ENCODE measurements at regions not wholly inside any gene's neighbourhood (a gene's known extent, or its start where the extent isn't known, plus 50 kb on each side); places are given as distances from the start of the nearest gene placed in this dataset.
"Not testable (repeated sequence)": the region's sequence is repeated elsewhere in the genome, so short reads cannot be mapped to it uniquely, and the experiment has no call there.

- DNase-seq (ENCODE audit: low spot score) = peak; percentile 22
These were observed 589.7 kb downstream of the CBLN4 start for GRCh38 chr20:55415567-55416142.

GRCh38 chr20:55412508-55412907 lies 592.8 kb downstream of the CBLN4 start:
- not testable (repeated sequence) for DNase-seq (ENCODE audit: low spot score)

- no peak for DNase-seq (ENCODE audit: low spot score)
These were observed 598.4 kb downstream of the CBLN4 start for GRCh38 chr20:55406891-55407290.

GRCh38 chr20:55394592-55394991 lies 610.7 kb downstream of the CBLN4 start:
- no peak for DNase-seq (ENCODE audit: low spot score)

- DNase-seq (ENCODE audit: low spot score) = no peak
These were observed 614.5 kb downstream of the CBLN4 start for GRCh38 chr20:55390791-55391190.

- no peak for DNase-seq (ENCODE audit: low spot score)
These were observed 618.6 kb downstream of the CBLN4 start for GRCh38 chr20:55386686-55387085.

GRCh38 chr20:55375920-55376319 lies 629.4 kb downstream of the CBLN4 start:
- DNase-seq (ENCODE audit: low spot score) = no peak

- DNase-seq (ENCODE audit: low spot score) = no peak
These were observed 639.6 kb downstream of the CBLN4 start for GRCh38 chr20:55365745-55366144.

- no peak for DNase-seq (ENCODE audit: low spot score)
These were observed 644.4 kb downstream of the CBLN4 start for GRCh38 chr20:55360895-55361294.

GRCh38 chr20:55354720-55355119 lies 650.6 kb downstream of the CBLN4 start:
- no peak for DNase-seq (ENCODE audit: low spot score)

- DNase-seq (ENCODE audit: low spot score) = no peak
These were observed 652.1 kb downstream of the CBLN4 start for GRCh38 chr20:55353206-55353605.

GRCh38 chr20:55348223-55348622 lies 657.1 kb downstream of the CBLN4 start:
- DNase-seq (ENCODE audit: low spot score) = no peak

- DNase-seq (ENCODE audit: low spot score) = no peak
These were observed 662.5 kb downstream of the CBLN4 start for GRCh38 chr20:55342822-55343221.

GRCh38 chr20:55333798-55334197 lies 671.5 kb downstream of the CBLN4 start:
- DNase-seq (ENCODE audit: low spot score) = no peak

GRCh38 chr20:55329108-55329507 lies 676.2 kb downstream of the CBLN4 start:
- no peak for DNase-seq (ENCODE audit: low spot score)

- no peak for DNase-seq (ENCODE audit: low spot score)
These were observed 682.6 kb downstream of the CBLN4 start for GRCh38 chr20:55322745-55323144.

- DNase-seq (ENCODE audit: low spot score) = no peak
These were observed 688.6 kb downstream of the CBLN4 start for GRCh38 chr20:55316753-55317152.

- not testable (repeated sequence) for DNase-seq (ENCODE audit: low spot score)
These were observed 694.5 kb downstream of the CBLN4 start for GRCh38 chr20:55310844-55311243.

GRCh38 chr20:55291261-55291660 lies 714.1 kb downstream of the CBLN4 start:
- DNase-seq (ENCODE audit: low spot score) = no peak

- no peak for DNase-seq (ENCODE audit: low spot score)
These were observed 721.4 kb downstream of the CBLN4 start for GRCh38 chr20:55283889-55284288.

- DNase-seq (ENCODE audit: low spot score) = no peak
These were observed 732.2 kb downstream of the CBLN4 start for GRCh38 chr20:55273149-55273548.

- no peak for DNase-seq (ENCODE audit: low spot score)
These were observed 733.9 kb downstream of the CBLN4 start for GRCh38 chr20:55271371-55271770.

- DNase-seq (ENCODE audit: low spot score) = no peak
These were observed 735.4 kb downstream of the CBLN4 start for GRCh38 chr20:55269913-55270312.

GRCh38 chr20:55266361-55266760 lies 739.0 kb downstream of the CBLN4 start:
- DNase-seq (ENCODE audit: low spot score) = no peak

Data from globus pallidus (tissue), 1 donor.